ENCODE measurements at regions not wholly inside any gene's neighbourhood (a gene's known extent, or its start where the extent isn't known, plus 50 kb on each side); places are given as distances from the start of the nearest gene placed in this dataset.

GRCh38 chr5:56710826-56711590 is 104.3 kb upstream of the MAP3K1 start:
- Histone ChIP-seq H3K9me2 (replicated peaks; ENCODE audit: insufficient read depth) (no peaks in the 10 kb centered on the region), H3K4me2 (no peak overlapping the region), H3K9me3 (ENCODE audit: low read depth) (no peaks in the 10 kb centered on the region), H3K4me3 (no peak overlapping the region), H3K27me3 (no peaks in the 10 kb centered on the region), H3K27ac (no peak overlapping the region), H3K36me3 (replicated peaks; ENCODE audit: insufficient read depth, low read depth) (no peaks in the 10 kb centered on the region), H4K20me1 (ENCODE audit: insufficient read depth, poor library complexity, severe bottlenecking) (no peaks in the 10 kb centered on the region), H2AFZ (no peak overlapping the region), H3K79me2 (no peaks in the 10 kb centered on the region), H3K4me1 (ENCODE audit: insufficient read depth) (peaks cover 12% of the 10 kb centered on the region)
- WGBS (ENCODE audit: low lambda C conversion rate, missing lambda C conversion rate): 83% methylated on average over 3 of the region's 3 CpGs
- no peak for DNase-seq (ENCODE audit: low spot score)
- TF ChIP-seq EZH2 (IDR thresholded peaks at IDR 0.05; ENCODE audit: borderline replicate concordance): no peak
- no peak for TF ChIP-seq CTCF (IDR thresholded peaks at IDR 0.05; ENCODE audit: poor library complexity)
- no peak for TF ChIP-seq EZH2phosphoT487 (IDR thresholded peaks at IDR 0.05; ENCODE audit: low read depth, severe bottlenecking, unreplicated experiment)

- no peak overlapping the region for H3K4me2 ChIP-seq
These were observed 108.8 kb upstream of the MAP3K1 start for GRCh38 chr5:56706504-56706903.

GRCh38 chr5:56705217-56705616 is 110.1 kb upstream of the MAP3K1 start:
- H3K27me3 ChIP-seq: no peaks in the 10 kb centered on the region
- TF ChIP-seq EZH2phosphoT487 (IDR thresholded peaks at IDR 0.05; ENCODE audit: low read depth, severe bottlenecking, unreplicated experiment) (no peak), EZH2 (IDR thresholded peaks at IDR 0.05; ENCODE audit: borderline replicate concordance) (no peak), CTCF (IDR thresholded peaks at IDR 0.05; ENCODE audit: poor library complexity) (no peak)
- no peak overlapping the region for H2AFZ ChIP-seq
- H3K4me1 ChIP-seq (ENCODE audit: insufficient read depth): no peaks in the 10 kb centered on the region
- no peak overlapping the region for H3K27ac ChIP-seq
- no peaks in the 10 kb centered on the region for H3K9me2 ChIP-seq (replicated peaks; ENCODE audit: insufficient read depth)
- no peaks in the 10 kb centered on the region for H4K20me1 ChIP-seq (ENCODE audit: insufficient read depth, poor library complexity, severe bottlenecking)
- no peaks in the 10 kb centered on the region for H3K9me3 ChIP-seq (ENCODE audit: low read depth)
- 53% methylated on average over 5 of the region's 5 CpGs for WGBS (ENCODE audit: low lambda C conversion rate, missing lambda C conversion rate)
- H3K36me3 ChIP-seq (replicated peaks; ENCODE audit: insufficient read depth, low read depth): no peaks in the 10 kb centered on the region
- no peaks in the 10 kb centered on the region for H3K79me2 ChIP-seq
- H3K4me3 ChIP-seq: no peak overlapping the region
- H3K4me2 ChIP-seq: no peak overlapping the region
- no peak for DNase-seq (ENCODE audit: low spot score)

More at GRCh38 chr5:56706504-56706903, 108.8 kb upstream of the MAP3K1 start:
- TF ChIP-seq CTCF (IDR thresholded peaks at IDR 0.05; ENCODE audit: poor library complexity) (no peak), EZH2phosphoT487 (IDR thresholded peaks at IDR 0.05; ENCODE audit: low read depth, severe bottlenecking, unreplicated experiment) (no peak), EZH2 (IDR thresholded peaks at IDR 0.05; ENCODE audit: borderline replicate concordance) (no peak)
- Histone ChIP-seq H3K36me3 (replicated peaks; ENCODE audit: insufficient read depth, low read depth) (no peaks in the 10 kb centered on the region), H3K4me3 (no peak overlapping the region), H3K9me3 (ENCODE audit: low read depth) (no peaks in the 10 kb centered on the region), H2AFZ (no peak overlapping the region), H3K79me2 (no peaks in the 10 kb centered on the region), H3K4me1 (ENCODE audit: insufficient read depth) (no peaks in the 10 kb centered on the region), H3K27ac (no peak overlapping the region), H4K20me1 (ENCODE audit: insufficient read depth, poor library complexity, severe bottlenecking) (no peaks in the 10 kb centered on the region), H3K27me3 (no peaks in the 10 kb centered on the region), H3K9me2 (replicated peaks; ENCODE audit: insufficient read depth) (no peaks in the 10 kb centered on the region)
- WGBS (ENCODE audit: low lambda C conversion rate, missing lambda C conversion rate): 96% methylated on average over 3 of the region's 3 CpGs
- no peak for DNase-seq (ENCODE audit: low spot score)
